HepG2 (cell line): ENCODE measurements at regions not wholly inside any gene's neighbourhood (a gene's known extent, or its start where the extent isn't known, plus 50 kb on each side); places are given as distances from the start of the nearest gene placed in this dataset.

Source experiments
- ATAC-seq: fragments of 200-7000 bp; cut with Tn5 transposase; 3 replicates; pipeline ENCODE4 v1.9.1; 2020; ENCODE audit warnings: mild to moderate bottlenecking, moderate library complexity
- BruUV-seq: library from RNA; stranded (reverse); fragments of 400-500 nt; replicated peaks from 2 replicates; lab custom pipeline; 2021; lab: Mats Ljungman, UMichigan
- CTCF ChIA-PET: fragments of 300-600 bp; formaldehyde crosslinking; extraction: SDS; loops from one replicate; lab custom pipeline; 2021; ENCODE audit warnings: low total read pairs, inconsistent platforms, low intra/inter-chr PET ratio; lab: Yijun Ruan, JAX
- POLR2A ChIA-PET: fragments of 350-600 bp; sonication (Branson Sonifier 250); formaldehyde crosslinking; loops from one replicate; lab custom pipeline; 2020; ENCODE audit warnings: antibody characterized with exemption, inconsistent platforms; lab: Yijun Ruan, JAX
- DNase-seq: peaks from one replicate; pipeline ENCODE4 v3.0.0-alpha.2; 2015; ENCODE audit warnings: low spot score
- FAIRE-seq: peaks from 3 replicates; lab custom pipeline; 2011; peaks lifted over from hg19 to GRCh38; lab: Jason Lieb, UNC
- H2AFZ ChIP-seq: one replicate; pipeline ENCODE4 v1.6.1; 2011; ENCODE audit warnings: low read length, inconsistent platforms
- H3K27ac ChIP-seq: fragments of 300-600 bp; 3 replicates; pipeline ENCODE4 v1.8.0; 2011; ENCODE audit warnings: mixed run types, mild to moderate bottlenecking, mixed read lengths, low read length, inconsistent platforms; ENCODE audit not compliant: insufficient read depth; ENCODE audit errors: extremely low read length
- H3K27me3 ChIP-seq, 2 experiments: fragments of 200-600 bp in 1 of 2; 2 replicates in 1 of 2; 3 replicates in 1 of 2; pipeline versions ENCODE4 v1.6.0 to v1.8.0; 2011; ENCODE audit warnings: low read length in 2 of 2, mild to moderate bottlenecking in 2 of 2, moderate library complexity in 2 of 2, inconsistent platforms in 1 of 2; ENCODE audit not compliant: insufficient read depth in 2 of 2, control insufficient read depth in 1 of 2
- H3K36me3 ChIP-seq, 2 experiments: fragments of 200-600 bp in 1 of 2; replicated peaks in 1 of 2; 2 replicates in 1 of 2; 3 replicates in 1 of 2; pipeline versions ENCODE4 v1.5.1 to v1.8.0; 2011; ENCODE audit warnings: low read length in 2 of 2, inconsistent platforms in 1 of 2; ENCODE audit not compliant: insufficient read depth in 2 of 2, control insufficient read depth in 1 of 2
- H3K4me1 ChIP-seq: 2 replicates; pipeline ENCODE4 v1.5.1; 2012; ENCODE audit warnings: low read length, inconsistent platforms; ENCODE audit not compliant: insufficient read depth
- H3K4me2 ChIP-seq: 2 replicates; pipeline ENCODE4 v1.6.0; 2011; ENCODE audit warnings: low read depth, low read length, inconsistent platforms
- H3K4me3 ChIP-seq, 3 experiments: fragments of 200-600 bp in 1 of 3; sonication (generic), shearing (Covaris generic) in 1 of 3; replicated peaks in 1 of 3; 2 replicates each; pipeline ENCODE4 v1.5.1; 2011 to 2016; ENCODE audit warnings: low read length in 3 of 3, inconsistent platforms in 2 of 3, low read depth in 2 of 3, mild to moderate bottlenecking in 2 of 3, control low read depth in 1 of 3, mixed read lengths in 1 of 3; ENCODE audit not compliant: insufficient read depth in 1 of 3
- H3K79me2 ChIP-seq: one replicate; pipeline ENCODE4 v1.6.1; 2011; ENCODE audit warnings: low read length, inconsistent platforms; ENCODE audit not compliant: insufficient read depth
- H3K9ac ChIP-seq: 2 replicates; pipeline ENCODE4 v1.6.0; 2011; ENCODE audit warnings: mild to moderate bottlenecking, low read depth, low read length, inconsistent platforms; ENCODE audit not compliant: insufficient read depth
- H3K9me3 ChIP-seq: 2 replicates; pipeline ENCODE4 v1.5.1; 2012; ENCODE audit warnings: mild to moderate bottlenecking, low read length
- H4K20me1 ChIP-seq: 2 replicates; pipeline ENCODE4 v1.6.0; 2011; ENCODE audit warnings: inconsistent platforms, mild to moderate bottlenecking, low read length, moderate library complexity; ENCODE audit not compliant: insufficient read depth
- FLYWCH1 ChIP-seq: sonication (generic); formaldehyde crosslinking; IDR thresholded peaks from 2 replicates; pipeline ENCODE4 v1.8.1; 2023; ENCODE audit warnings: mild to moderate bottlenecking, missing genetic modification reagents
- FOSL1 ChIP-seq: sonication (generic); formaldehyde crosslinking; IDR thresholded peaks from 2 replicates; pipeline ENCODE4 v1.9.0; 2021; ENCODE audit warnings: missing genetic modification reagents, borderline replicate concordance
- HMG20A ChIP-seq: IDR thresholded peaks from 2 replicates; pipeline ENCODE4 v1.6.1; 2016; ENCODE audit warnings: borderline replicate concordance
- HNRNPK ChIP-seq: fragments of 200-400 bp; formaldehyde crosslinking; IDR thresholded peaks from 2 replicates; pipeline ENCODE4 v1.6.1; 2018; ENCODE audit warnings: low read length, low read depth, moderate library complexity, mild to moderate bottlenecking; ENCODE audit not compliant: poor library complexity, severe bottlenecking
- KAT7 ChIP-seq: IDR thresholded peaks from 2 replicates; pipeline ENCODE4 v1.6.1; 2018; ENCODE audit warnings: borderline replicate concordance, missing compliant biosample characterization
- NPAS2 ChIP-seq: sonication (generic); formaldehyde crosslinking; IDR thresholded peaks from 2 replicates; pipeline ENCODE4 v1.8.0; 2022; ENCODE audit warnings: mild to moderate bottlenecking, missing genetic modification reagents, borderline replicate concordance
- REL ChIP-seq: sonication (generic); formaldehyde crosslinking; conservative IDR thresholded peaks from 2 replicates; pipeline ENCODE4 v1.8.0; 2022; ENCODE audit warnings: mild to moderate bottlenecking, missing genetic modification reagents, moderate library complexity
- RORA ChIP-seq: sonication (generic); formaldehyde crosslinking; IDR thresholded peaks from 2 replicates; pipeline ENCODE4 v1.5.0; 2020; ENCODE audit warnings: mild to moderate bottlenecking, missing genetic modification reagents, moderate library complexity
- SP140L ChIP-seq: sonication (generic); formaldehyde crosslinking; IDR thresholded peaks from 2 replicates; pipeline ENCODE4 v1.4.0; 2020; ENCODE audit warnings: missing genetic modification reagents, borderline replicate concordance
- XBP1 ChIP-seq: sonication (generic); formaldehyde crosslinking; IDR thresholded peaks from 2 replicates; pipeline ENCODE4 v1.5.0; 2020; ENCODE audit warnings: missing genetic modification reagents
- ZMYM4 ChIP-seq: sonication (generic); formaldehyde crosslinking; IDR thresholded peaks from 2 replicates; pipeline ENCODE4 v1.8.1; 2023; ENCODE audit warnings: mild to moderate bottlenecking, missing genetic modification reagents
- ZNF10 ChIP-seq: sonication (generic); formaldehyde crosslinking; IDR thresholded peaks from 2 replicates; pipeline ENCODE4 v1.4.0; 2020; ENCODE audit warnings: mild to moderate bottlenecking, low read depth, missing genetic modification reagents, borderline replicate concordance
- ZNF333 ChIP-seq: sonication (generic); formaldehyde crosslinking; IDR thresholded peaks from 2 replicates; pipeline ENCODE4 v1.4.0; 2020; ENCODE audit warnings: mild to moderate bottlenecking, missing genetic modification reagents, borderline replicate concordance
- ZNF451 ChIP-seq: sonication (generic); formaldehyde crosslinking; IDR thresholded peaks from 2 replicates; pipeline ENCODE4 v1.5.0; 2020; ENCODE audit warnings: mild to moderate bottlenecking, missing genetic modification reagents
- ZNF652 ChIP-seq: IDR thresholded peaks from 2 replicates; pipeline ENCODE4 v1.6.1; 2016; ENCODE audit warnings: low read depth, borderline replicate concordance
- ZNF672 ChIP-seq: sonication (generic); formaldehyde crosslinking; IDR thresholded peaks from 2 replicates; pipeline ENCODE4 v1.8.1; 2022; ENCODE audit warnings: missing genetic modification reagents
- ZNF878 ChIP-seq: sonication (generic); formaldehyde crosslinking; IDR thresholded peaks from 2 replicates; pipeline ENCODE4 v1.8.1; 2023; ENCODE audit warnings: mild to moderate bottlenecking, missing genetic modification reagents, moderate library complexity
- WGBS: methylation state at CpG from one replicate; pipeline ENCODE4 v1.1.6; 2017; ENCODE audit warnings: low lambda C conversion rate; 5-methylcytosine and 5-hydroxymethylcytosine counted together
- in situ Hi-C: cut with HindIII; loops from 2 replicates; pipeline ENCODE4 v1.10.0; 2017; ENCODE audit warnings: low pct_unique_long_range_greater_than_20kb; ENCODE audit not compliant: extremely low pct_ligation_motif_present
- intact Hi-C: fragments of 100-400 bp; cut with micrococcal nuclease; formaldehyde crosslinking; loops from one replicate; pipeline ENCODE4 v1.10.0; 2022; ENCODE audit not compliant: unreplicated experiment
- TF ChIP-seq, protein P1 (sequence below): sonication (generic); formaldehyde crosslinking; IDR thresholded peaks from 2 replicates; pipeline ENCODE4 v1.4.0; 2020; ENCODE audit warnings: mild to moderate bottlenecking, missing genetic modification reagents
- TF ChIP-seq, protein P2 (sequence below): sonication (generic); formaldehyde crosslinking; IDR thresholded peaks from 2 replicates; pipeline ENCODE4 v1.4.0; 2020; ENCODE audit warnings: mild to moderate bottlenecking, low read depth, missing genetic modification reagents
- TF ChIP-seq, protein P3 (sequence below): sonication (generic); formaldehyde crosslinking; IDR thresholded peaks from 2 replicates; pipeline ENCODE4 v1.5.1; 2020; ENCODE audit warnings: missing genetic modification reagents, mild to moderate bottlenecking, borderline replicate concordance

DNA sequence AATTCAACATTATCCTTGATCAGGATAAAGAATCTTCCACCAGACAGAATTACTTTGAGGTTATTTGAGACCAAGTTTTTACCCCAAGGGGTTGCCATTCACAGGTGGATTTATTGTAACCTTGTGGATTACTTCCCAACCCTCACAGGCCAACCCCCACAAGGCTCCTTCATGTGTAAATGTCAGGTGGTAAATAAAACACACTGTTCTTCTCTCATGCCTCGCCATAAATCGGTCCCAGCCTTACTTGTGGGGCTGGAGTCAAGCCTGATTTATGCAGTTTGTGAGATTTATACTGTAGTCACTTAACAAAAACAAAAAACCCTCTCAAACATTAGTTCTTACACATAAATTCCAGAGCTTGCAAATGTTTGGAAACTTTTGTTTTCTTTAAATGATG is 98.6 kb upstream of the IRX3 start (continued):
- no peak for TF ChIP-seq XBP1
- TF ChIP-seq, protein P1, sequence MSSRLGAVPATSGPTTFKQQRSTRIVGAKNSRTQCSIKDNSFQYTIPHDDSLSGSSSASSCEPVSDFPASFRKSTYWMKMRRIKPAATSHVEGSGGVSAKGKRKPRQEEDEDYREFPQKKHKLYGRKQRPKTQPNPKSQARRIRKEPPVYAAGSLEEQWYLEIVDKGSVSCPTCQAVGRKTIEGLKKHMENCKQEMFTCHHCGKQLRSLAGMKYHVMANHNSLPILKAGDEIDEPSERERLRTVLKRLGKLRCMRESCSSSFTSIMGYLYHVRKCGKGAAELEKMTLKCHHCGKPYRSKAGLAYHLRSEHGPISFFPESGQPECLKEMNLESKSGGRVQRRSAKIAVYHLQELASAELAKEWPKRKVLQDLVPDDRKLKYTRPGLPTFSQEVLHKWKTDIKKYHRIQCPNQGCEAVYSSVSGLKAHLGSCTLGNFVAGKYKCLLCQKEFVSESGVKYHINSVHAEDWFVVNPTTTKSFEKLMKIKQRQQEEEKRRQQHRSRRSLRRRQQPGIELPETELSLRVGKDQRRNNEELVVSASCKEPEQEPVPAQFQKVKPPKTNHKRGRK (CRISPR knock-in tag) = no peak
- TF ChIP-seq FLYWCH1 (CRISPR knock-in tag) = no peak
- no peak for TF ChIP-seq ZNF10
- TF ChIP-seq, protein P2, sequence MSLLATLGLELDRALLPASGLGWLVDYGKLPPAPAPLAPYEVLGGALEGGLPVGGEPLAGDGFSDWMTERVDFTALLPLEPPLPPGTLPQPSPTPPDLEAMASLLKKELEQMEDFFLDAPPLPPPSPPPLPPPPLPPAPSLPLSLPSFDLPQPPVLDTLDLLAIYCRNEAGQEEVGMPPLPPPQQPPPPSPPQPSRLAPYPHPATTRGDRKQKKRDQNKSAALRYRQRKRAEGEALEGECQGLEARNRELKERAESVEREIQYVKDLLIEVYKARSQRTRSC = no peak

DNA sequence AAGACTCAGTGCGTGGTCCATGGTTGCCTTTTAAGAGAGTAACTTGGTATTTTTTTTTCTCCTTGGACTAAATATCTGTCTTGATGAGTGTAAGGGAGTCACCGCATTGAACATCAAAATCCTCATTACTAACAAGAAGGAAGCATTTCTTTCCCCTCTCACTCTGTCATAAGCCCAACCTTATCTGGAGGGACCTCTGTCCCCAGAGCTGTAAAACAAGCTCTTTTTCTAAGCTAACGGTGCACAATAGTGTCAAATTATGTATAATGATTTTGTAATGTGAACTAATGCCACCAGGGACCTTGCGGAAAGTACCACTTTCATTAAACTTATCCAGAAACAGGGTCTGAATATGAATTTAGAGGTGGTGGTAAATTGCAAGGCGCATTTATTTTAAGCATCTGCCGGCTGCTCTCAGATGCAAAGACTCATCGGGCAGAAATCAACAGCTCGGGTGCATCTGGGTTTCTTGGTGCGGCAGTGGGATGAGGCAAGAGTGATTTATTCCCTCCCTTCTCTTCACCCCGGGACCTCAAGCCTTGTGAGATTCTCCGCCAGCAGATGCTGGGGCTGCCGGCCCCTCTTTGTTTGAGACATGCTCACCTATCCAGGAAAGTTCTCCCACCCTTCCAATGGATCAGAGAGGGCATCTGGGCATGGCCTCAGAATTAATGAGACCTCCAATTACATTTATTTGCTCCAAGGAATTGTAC is 95.2 kb upstream of the IRX3 start:
- no peak overlapping the region for H2AFZ ChIP-seq
- H3K27ac ChIP-seq = no peak overlapping the region
- H3K9me3 ChIP-seq = no peaks in the 10 kb centered on the region
- no peak overlapping the region for H3K4me2 ChIP-seq
- in situ Hi-C loops = no loop called here
- no TSS peak for BruUV-seq
- H3K9ac ChIP-seq = no peak overlapping the region
- no peaks in the 10 kb centered on the region for H3K36me3 ChIP-seq
- H3K4me1 ChIP-seq = no peaks in the 10 kb centered on the region
- H3K79me2 ChIP-seq = no peaks in the 10 kb centered on the region
- DNase-seq = no peak
- ChIA-PET POLR2A (no interaction called here), CTCF (no interaction called here)
- 50% methylated on average over 12 of the region's 12 CpGs for WGBS
- FAIRE-seq = no peak
- H3K4me3 ChIP-seq = no peak overlapping the region
- no peak for ATAC-seq
- no peaks in the 10 kb centered on the region for H4K20me1 ChIP-seq
- H3K27me3 ChIP-seq = peaks cover 0 to 18% of the 10 kb centered on the region in 2 experiments; a peak in 3 of 5 replicates
- intact Hi-C loops = no loop called here
- TF ChIP-seq REL (CRISPR knock-in tag) (no peak), HNRNPK (no peak), ZNF652 (CRISPR knock-in tag) (no peak), SP140L (no peak), KAT7 (CRISPR knock-in tag) (no peak), ZNF451 (no peak), ZNF672 (CRISPR knock-in tag) (no peak), FOSL1 (CRISPR knock-in tag) (no peak), ZMYM4 (CRISPR knock-in tag) (no peak), ZNF333 (CRISPR knock-in tag) (no peak), HMG20A (CRISPR knock-in tag) (no peak), ZNF878 (no peak), NPAS2 (CRISPR knock-in tag) (no peak), RORA (CRISPR knock-in tag) (no peak)
- TF ChIP-seq, protein P3, sequence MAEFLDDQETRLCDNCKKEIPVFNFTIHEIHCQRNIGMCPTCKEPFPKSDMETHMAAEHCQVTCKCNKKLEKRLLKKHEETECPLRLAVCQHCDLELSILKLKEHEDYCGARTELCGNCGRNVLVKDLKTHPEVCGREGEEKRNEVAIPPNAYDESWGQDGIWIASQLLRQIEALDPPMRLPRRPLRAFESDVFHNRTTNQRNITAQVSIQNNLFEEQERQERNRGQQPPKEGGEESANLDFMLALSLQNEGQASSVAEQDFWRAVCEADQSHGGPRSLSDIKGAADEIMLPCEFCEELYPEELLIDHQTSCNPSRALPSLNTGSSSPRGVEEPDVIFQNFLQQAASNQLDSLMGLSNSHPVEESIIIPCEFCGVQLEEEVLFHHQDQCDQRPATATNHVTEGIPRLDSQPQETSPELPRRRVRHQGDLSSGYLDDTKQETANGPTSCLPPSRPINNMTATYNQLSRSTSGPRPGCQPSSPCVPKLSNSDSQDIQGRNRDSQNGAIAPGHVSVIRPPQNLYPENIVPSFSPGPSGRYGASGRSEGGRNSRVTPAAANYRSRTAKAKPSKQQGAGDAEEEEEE (CRISPR knock-in tag) = no peak
